22Rv1 (cell line): ENCODE measurements at regions not wholly inside any gene's neighbourhood (a gene's known extent, or its start where the extent isn't known, plus 50 kb on each side); places are given as distances from the start of the nearest gene placed in this dataset.

ENCODE experiments used
- H3K27ac ChIP-seq: fragments of 450-650 bp; 2 replicates; pipeline ENCODE4 v1.5.1; 2017
- ZFX ChIP-seq: fragments of 450-650 bp; IDR thresholded peaks from 2 replicates; pipeline ENCODE4 v1.6.1; 2017; ENCODE audit warnings: antibody characterized with exemption, borderline replicate concordance
- TF ChIP-seq, protein P1 (sequence below): fragments of 450-650 bp; IDR thresholded peaks from 2 replicates; pipeline ENCODE4 v1.5.1; 2017; ENCODE audit warnings: mild to moderate bottlenecking

DNA sequence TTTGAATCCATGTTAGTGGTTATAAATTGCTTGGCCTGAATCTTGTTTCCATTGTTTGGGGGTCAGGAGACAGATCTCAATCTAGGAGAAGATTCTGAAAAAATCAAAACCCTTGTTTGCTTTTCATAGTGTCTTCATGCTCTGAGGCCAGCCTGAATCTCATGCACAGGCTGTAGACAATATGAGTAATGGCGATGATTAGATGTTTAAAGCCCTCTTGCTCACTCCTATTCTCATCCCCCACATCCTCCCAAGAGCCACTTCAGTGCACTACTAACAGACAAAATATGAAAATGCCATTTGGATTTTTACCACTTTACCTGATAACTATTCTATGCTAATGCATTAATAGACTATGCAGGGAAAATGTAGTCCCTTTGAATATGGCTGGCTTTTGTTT lies 129.4 kb downstream of the NUDT12 start:
- no peak for TF ChIP-seq ZFX
- TF ChIP-seq, protein P1, sequence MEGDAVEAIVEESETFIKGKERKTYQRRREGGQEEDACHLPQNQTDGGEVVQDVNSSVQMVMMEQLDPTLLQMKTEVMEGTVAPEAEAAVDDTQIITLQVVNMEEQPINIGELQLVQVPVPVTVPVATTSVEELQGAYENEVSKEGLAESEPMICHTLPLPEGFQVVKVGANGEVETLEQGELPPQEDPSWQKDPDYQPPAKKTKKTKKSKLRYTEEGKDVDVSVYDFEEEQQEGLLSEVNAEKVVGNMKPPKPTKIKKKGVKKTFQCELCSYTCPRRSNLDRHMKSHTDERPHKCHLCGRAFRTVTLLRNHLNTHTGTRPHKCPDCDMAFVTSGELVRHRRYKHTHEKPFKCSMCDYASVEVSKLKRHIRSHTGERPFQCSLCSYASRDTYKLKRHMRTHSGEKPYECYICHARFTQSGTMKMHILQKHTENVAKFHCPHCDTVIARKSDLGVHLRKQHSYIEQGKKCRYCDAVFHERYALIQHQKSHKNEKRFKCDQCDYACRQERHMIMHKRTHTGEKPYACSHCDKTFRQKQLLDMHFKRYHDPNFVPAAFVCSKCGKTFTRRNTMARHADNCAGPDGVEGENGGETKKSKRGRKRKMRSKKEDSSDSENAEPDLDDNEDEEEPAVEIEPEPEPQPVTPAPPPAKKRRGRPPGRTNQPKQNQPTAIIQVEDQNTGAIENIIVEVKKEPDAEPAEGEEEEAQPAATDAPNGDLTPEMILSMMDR, result no peak
- no peak overlapping the region for H3K27ac ChIP-seq

DNA sequence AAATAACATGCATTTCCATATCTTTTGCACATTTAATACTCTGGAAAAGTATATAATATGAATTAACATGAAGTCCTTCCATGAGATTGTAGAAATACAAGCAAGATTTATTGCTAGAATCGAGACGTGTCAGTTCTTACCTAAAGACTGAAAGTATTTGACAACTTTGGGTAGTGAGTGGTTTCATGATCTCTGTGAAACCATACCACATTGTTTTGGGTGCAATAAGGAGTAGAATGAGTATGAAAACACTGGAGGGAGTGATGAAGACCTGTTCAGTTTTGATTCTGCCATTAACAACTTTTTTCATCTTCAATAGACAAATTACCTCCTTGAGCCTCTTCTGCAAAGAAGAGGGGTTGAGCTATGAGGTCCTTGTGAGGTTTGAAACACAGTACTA lies 133.7 kb downstream of the NUDT12 start:
- no peak overlapping the region for H3K27ac ChIP-seq
- no peak for TF ChIP-seq ZFX
- TF ChIP-seq, protein P1, result no peak

DNA sequence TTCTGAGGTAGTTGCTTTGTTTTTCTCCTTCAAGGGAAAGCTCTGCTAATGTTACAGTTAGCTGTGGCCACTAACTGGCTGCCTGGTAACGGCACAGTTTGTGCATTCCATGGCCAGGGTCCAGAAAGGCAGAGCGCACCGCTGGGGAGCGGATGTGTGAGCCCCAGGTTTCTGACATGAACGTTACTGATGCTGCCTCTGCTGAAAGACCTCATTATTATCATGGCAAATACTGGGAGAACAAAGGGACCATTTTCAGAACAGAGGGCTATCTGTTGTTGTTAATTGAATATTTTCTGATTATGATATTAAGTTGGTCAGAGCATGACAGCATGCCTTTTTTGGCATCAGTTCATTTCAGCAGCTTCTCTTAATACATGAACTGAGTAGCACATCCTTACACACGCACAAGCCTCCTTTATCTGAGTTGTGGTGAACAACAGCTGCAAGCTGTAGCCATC lies 134.1 kb downstream of the NUDT12 start:
- no peak overlapping the region for H3K27ac ChIP-seq
- TF ChIP-seq, protein P1, result no peak
- no peak for TF ChIP-seq ZFX

DNA sequence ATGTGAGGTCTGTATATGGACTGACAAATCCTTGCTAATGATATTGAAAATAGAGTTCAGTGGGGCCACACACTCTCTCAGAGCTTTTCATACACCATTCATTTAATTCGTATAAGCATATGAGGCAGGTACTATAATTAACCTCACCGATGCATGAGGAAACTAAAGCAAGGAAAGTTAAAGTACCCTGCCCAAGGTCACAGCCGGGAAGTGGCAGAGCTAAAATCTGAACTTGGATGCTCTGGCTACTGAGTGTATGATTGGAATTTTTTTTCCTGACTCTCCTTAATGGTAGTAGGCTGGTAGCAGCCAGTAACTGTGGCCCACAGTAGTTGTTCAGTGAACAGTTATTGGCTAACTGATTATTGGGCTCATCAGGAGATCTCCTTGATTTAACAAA lies 135.3 kb downstream of the NUDT12 start:
- TF ChIP-seq, protein P1, result no peak
- TF ChIP-seq ZFX, result no peak

DNA sequence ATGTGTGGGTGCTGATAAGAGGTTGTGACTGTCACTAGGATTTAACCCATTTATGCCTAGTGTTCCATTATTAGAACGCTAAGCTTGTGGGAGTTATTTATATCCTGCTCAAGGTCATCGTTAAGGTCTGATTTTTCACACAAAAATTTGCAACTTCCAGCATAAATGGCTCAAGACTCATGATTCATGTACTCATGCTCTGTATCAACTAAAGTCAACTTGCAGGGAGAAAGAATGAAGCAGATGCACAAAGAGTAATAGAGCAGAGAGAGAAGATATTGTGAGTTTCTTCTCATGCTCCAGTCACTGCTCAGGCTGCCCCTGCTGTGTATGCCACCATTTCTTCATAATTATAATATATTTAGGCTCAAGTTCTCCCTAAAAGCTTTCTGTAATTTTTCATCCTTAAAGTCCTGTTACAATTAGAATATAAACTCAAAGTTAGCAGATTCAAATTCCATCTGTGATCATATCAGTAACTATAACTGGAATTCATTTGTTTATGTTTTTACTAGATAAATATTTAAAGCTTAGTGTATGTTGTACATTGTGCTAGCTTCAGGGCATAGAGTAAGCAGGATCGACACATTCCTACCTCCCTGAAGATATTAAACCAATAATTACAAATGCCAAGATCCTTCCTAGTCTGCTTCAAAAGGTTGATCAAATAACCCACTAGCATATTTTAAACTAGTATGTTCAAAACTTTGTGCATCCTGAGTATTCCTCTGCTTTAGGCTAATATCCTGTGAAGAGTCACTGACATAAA lies 136.7 kb downstream of the NUDT12 start:
- TF ChIP-seq, protein P1, result no peak
- TF ChIP-seq ZFX, result no peak
- peak overlapping the region; percentile 73 for H3K27ac ChIP-seq

More for the DNA sequence above, 135.3 kb downstream of the NUDT12 start:
- H3K27ac ChIP-seq, result peak overlapping the region; percentile 73

DNA sequence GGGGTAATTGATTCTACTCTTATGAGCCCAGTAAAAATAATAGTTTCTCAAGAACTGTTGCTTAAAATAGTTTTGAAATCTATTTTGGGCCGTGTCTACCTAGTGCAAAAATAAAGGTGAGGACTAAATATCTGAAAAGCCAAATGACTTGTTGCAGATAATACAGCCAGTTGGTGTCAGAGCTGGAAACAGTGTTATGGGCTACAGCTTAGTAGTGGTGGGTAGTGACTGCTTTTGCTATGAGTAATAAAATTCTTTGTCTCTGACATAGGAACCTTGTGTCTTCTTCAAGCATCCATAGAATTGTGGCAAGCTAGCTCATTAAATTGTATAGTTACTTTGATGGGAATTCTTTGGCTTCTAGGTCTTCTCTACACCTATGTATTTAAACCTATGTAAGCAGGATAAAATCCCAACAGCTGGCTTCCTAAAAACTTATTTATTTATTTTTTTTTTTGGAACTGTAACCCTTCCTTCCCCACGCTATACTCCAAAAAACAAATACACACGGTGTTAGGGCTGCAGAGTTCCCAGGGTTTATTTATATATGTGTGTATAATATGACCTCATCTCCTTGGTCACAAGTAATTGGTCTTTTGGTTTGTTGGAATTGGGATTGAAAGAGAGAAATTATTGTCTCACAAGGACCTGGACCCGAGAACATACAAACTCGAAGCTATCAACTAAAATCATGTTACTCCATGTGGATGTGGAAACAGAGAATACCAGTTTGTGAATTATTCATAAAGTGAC lies 138.0 kb downstream of the NUDT12 start:
- H3K27ac ChIP-seq, result peak overlapping the region; percentile 73
- TF ChIP-seq, protein P1, result no peak
- no peak for TF ChIP-seq ZFX

DNA sequence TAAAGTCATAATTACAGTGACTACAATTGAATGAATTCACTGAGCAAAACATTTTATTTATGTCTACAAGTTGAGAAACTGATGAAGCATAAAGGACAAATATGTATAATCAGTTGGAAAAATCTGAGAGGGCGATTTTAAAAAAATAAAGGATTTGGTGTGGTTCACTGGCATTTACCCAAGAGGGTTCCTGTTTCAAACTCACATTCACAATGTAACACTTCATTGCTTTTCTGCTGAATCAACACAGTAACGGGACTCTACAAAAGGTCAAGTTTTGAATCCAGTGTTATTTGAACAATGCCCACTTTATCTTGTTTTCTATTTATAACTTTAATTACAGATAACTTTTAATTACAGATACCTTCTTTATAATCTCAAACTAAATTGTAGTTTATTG lies 138.6 kb downstream of the NUDT12 start:
- TF ChIP-seq, protein P1, result no peak
- TF ChIP-seq ZFX, result no peak
- peak overlapping the region; percentile 73; the same call in 1 of the 2 replicates for H3K27ac ChIP-seq
